Cardiac muscle cell (in vitro differentiated cells and primary cell): ENCODE measurements at regions not wholly inside any gene's neighbourhood (a gene's known extent, or its start where the extent isn't known, plus 50 kb on each side); places are given as distances from the start of the nearest gene placed in this dataset.
A peak's percentile ranks its signal among the peaks of the same experiment; 100 is the strongest.

Source experiments
- DNase-seq, 2 donors: peaks; one replicate each; pipeline versions ENCODE4 v3.0.0 to v3.0.0-alpha.2; 2010 to 2017; ENCODE audit warnings: low read depth in 1 of 2, low spot score in 1 of 2
- H3K27ac ChIP-seq: fragments of 200-600 bp; sonication (generic); 2 replicates; pipeline ENCODE4 v1.5.1; 2016
- H3K27me3 ChIP-seq: fragments of 200-600 bp; sonication (generic); 2 replicates; pipeline ENCODE4 v1.6.0; 2016; ENCODE audit warnings: control low read depth
- H3K36me3 ChIP-seq: fragments of 200-600 bp; sonication (generic); 2 replicates; pipeline ENCODE4 v1.5.1; 2016; ENCODE audit warnings: control low read depth
- H3K4me1 ChIP-seq: fragments of 200-600 bp; sonication (generic); 2 replicates; pipeline ENCODE4 v1.8.1; 2017; ENCODE audit warnings: low read depth, mild to moderate bottlenecking, mixed run types
- H3K4me3 ChIP-seq: fragments of 200-600 bp; sonication (generic); 2 replicates; pipeline ENCODE4 v1.5.1; 2016; ENCODE audit warnings: mild to moderate bottlenecking
- H3K9me3 ChIP-seq: fragments of 200-600 bp; sonication (generic); 2 replicates; pipeline ENCODE4 v1.5.1; 2017; ENCODE audit warnings: low read depth, mild to moderate bottlenecking, control low read depth
- TF ChIP-seq, protein P1 (sequence below): IDR thresholded peaks from 2 replicates; pipeline ENCODE4 v1.5.1; 2012; ENCODE audit warnings: low read depth, mild to moderate bottlenecking, low read length

DNA sequence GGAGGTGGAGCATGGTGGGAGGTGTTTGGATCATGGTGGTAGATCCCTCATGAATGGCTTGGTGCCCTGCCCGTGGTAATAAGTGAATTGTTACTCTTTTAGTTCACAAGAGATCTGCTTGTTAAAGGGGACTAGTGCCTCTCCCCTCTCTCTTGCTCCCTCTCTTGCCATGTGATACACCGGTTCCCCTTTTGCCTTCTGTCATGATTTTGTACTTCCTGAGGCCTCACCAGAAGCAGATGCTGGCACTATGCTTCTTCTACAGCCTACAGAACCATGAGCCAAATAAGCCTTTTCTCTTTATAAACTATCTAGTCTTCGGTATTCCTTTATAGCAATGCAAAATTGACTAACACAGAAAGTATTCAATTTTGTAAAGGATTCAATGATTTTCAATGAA, 817.1 kb downstream of the TLR4 start:
- no peaks in the 10 kb centered on the region for H3K9me3 ChIP-seq

DNA sequence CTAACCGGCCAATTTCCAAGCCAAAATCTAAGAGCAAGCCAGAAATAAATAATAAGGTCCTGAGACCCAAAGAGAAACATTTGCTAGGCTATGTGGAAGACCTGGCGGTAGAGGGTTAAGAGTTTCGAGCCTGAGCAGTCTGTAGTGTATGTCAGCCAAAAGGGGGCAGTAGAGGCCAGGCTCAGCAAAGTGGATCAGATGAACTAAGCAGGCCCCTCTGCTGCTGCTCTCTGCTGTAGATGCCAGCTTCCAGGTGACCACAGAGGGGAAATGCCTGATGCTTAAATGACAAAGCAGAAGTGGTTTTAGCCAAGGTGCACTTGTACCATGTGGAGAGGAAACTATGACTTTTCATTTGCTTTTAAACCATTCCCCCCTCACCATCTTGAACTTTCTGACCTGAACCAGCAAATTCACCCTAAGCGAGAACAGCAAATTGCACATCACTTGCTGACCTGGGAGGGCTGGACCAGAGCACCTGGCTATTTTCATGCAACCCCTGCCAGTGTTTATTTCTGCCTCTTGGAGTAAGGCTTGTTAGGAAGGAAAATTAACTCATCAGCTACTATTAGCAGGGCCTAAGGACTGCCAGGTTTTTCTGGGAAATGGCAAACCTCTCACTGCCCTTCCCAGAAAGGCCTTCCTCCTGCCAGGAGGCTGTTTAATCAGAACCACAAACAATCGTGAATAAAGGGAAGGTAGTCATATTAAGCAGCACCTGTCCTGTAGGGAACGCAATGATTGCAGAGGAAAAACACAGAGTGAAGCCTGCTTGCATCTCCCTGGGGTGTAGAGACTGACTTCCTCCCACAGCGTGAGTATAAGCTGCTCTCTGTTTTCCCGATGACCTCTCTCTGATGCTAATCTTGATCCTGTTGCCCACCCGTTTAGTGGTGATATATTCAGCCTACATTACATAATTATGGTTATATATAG, 818.2 kb downstream of the TLR4 start:
- TF ChIP-seq, protein P1, sequence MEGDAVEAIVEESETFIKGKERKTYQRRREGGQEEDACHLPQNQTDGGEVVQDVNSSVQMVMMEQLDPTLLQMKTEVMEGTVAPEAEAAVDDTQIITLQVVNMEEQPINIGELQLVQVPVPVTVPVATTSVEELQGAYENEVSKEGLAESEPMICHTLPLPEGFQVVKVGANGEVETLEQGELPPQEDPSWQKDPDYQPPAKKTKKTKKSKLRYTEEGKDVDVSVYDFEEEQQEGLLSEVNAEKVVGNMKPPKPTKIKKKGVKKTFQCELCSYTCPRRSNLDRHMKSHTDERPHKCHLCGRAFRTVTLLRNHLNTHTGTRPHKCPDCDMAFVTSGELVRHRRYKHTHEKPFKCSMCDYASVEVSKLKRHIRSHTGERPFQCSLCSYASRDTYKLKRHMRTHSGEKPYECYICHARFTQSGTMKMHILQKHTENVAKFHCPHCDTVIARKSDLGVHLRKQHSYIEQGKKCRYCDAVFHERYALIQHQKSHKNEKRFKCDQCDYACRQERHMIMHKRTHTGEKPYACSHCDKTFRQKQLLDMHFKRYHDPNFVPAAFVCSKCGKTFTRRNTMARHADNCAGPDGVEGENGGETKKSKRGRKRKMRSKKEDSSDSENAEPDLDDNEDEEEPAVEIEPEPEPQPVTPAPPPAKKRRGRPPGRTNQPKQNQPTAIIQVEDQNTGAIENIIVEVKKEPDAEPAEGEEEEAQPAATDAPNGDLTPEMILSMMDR = peak; percentile 30
- H3K4me1 ChIP-seq = no peaks in the 10 kb centered on the region
- no peaks in the 10 kb centered on the region for H3K9me3 ChIP-seq
- no peaks in the 10 kb centered on the region for H3K36me3 ChIP-seq
- no peak overlapping the region for H3K27ac ChIP-seq
- H3K4me3 ChIP-seq = no peak overlapping the region
- H3K27me3 ChIP-seq = no peaks in the 10 kb centered on the region
- peak; percentile 37 to 80 for DNase-seq

More for the DNA sequence above, 817.1 kb downstream of the TLR4 start:
- no peak for DNase-seq
- H3K4me3 ChIP-seq = no peak overlapping the region
- H3K27ac ChIP-seq = no peak overlapping the region
- no peaks in the 10 kb centered on the region for H3K36me3 ChIP-seq
- H3K4me1 ChIP-seq = no peaks in the 10 kb centered on the region
- TF ChIP-seq, protein P1 = no peak
- H3K27me3 ChIP-seq = no peaks in the 10 kb centered on the region

DNA sequence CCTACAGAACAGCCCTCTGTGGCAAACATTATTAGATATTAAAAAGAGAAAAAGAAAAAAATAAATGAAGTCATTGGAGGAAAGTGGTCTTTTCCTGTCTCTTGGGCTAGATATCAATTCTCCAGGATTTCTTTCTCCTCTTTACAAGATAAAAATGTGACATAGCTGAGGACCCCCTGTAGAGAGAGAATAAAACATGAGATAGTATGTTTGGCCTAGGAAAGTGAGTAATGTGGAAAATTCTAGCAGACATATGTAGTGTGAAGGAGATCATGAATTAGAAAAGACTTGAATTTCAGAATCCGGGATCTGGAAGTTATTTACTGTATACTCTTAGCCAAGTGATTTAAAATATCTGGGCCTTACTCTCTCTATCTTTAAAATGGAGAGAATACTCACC, 823.1 kb downstream of the TLR4 start:
- Histone ChIP-seq H3K4me1 (peaks cover 8% of the 10 kb centered on the region), H3K9me3 (no peaks in the 10 kb centered on the region), H3K36me3 (no peaks in the 10 kb centered on the region), H3K27me3 (no peaks in the 10 kb centered on the region), H3K4me3 (no peak overlapping the region), H3K27ac (no peak overlapping the region)
- TF ChIP-seq, protein P1 = no peak
- no peak for DNase-seq

DNA sequence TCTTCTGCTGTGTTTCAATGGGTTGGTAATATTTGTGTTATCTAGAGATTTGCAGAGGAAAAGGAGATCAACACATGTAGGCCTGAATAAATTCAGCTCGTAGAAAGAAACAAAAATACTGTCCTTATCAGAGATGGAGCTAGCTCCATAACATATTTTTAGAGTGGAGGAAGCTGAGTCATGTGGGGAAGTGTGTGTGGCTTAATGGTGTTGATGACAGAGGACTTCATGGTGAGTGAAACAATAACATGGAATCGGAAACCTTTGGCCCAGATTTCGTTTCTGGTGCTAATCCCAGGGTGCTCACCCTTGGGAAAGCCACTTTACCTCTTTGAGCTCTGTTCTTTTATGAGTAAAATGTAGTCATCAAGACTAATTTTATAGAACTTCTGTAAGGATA, 825.0 kb downstream of the TLR4 start:
- Histone ChIP-seq H3K4me3 (no peak overlapping the region), H3K36me3 (no peaks in the 10 kb centered on the region), H3K27ac (no peak overlapping the region), H3K9me3 (no peaks in the 10 kb centered on the region), H3K4me1 (peaks cover 8% of the 10 kb centered on the region), H3K27me3 (no peaks in the 10 kb centered on the region)
- peak in 1 of 2 donors; percentile 4 for DNase-seq
- TF ChIP-seq, protein P1 = no peak

DNA sequence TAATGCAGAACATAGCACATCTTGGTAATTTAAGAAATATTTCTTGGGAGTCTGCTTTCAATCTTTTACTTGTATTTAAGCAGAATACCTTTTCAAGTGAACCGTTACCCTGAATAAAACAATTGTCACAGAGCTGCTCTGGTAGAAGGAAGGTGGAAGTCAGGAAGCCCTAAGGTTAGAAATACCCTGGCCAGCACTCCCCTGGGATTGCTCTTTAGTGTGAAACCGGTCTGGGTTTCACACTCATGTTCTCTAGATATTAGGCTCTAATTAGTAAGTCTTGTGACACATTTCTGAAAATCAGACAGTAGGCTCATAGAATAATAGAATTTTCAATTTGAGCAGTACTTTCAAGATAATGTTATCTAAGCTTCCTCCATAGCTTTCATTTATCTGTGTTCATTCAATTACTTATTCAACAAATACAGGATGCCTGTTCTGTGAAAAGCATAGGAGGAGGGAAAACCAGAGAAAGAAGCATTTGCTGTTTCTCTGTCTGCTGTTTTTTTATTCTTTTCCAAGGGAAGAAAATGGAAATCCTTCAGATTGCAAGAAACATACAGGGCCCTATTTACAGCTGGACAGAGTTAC, 825.5 kb downstream of the TLR4 start:
- H3K36me3 ChIP-seq = no peaks in the 10 kb centered on the region
- no peaks in the 10 kb centered on the region for H3K9me3 ChIP-seq
- TF ChIP-seq, protein P1 = no peak
- peaks cover 8% of the 10 kb centered on the region for H3K4me1 ChIP-seq
- H3K27ac ChIP-seq = no peak overlapping the region
- peak in 1 of 2 donors; percentile 1 for DNase-seq
- no peaks in the 10 kb centered on the region for H3K27me3 ChIP-seq
- H3K4me3 ChIP-seq = no peak overlapping the region
